B cell (primary cell): ENCODE measurements at regions not wholly inside any gene's neighbourhood (a gene's known extent, or its start where the extent isn't known, plus 50 kb on each side); places are given as distances from the start of the nearest gene placed in this dataset.

ENCODE experiments used
- ATAC-seq: fragments of 200-7000 bp; cut with Tn5 transposase; one replicate; pipeline ENCODE4 v1.10.0; 2021; ENCODE audit warnings: low read depth, mild to moderate bottlenecking, moderate number of reproducible peaks, moderate library complexity
- CTCF ChIA-PET: fragments of 350-600 bp; sonication (Branson Sonifier 250); formaldehyde crosslinking; loops from one replicate; lab custom pipeline; 2021; ENCODE audit warnings: antibody characterized with exemption, inconsistent platforms; lab: Charles Lee
- POLR2A ChIA-PET: fragments of 350-600 bp; sonication (Branson Sonifier 250); formaldehyde crosslinking; loops from one replicate; lab custom pipeline; 2021; ENCODE audit warnings: antibody characterized with exemption; lab: Charles Lee
- DNase-seq: peaks from one replicate; pipeline ENCODE4 v3.0.0; 2013
- H2AFZ ChIP-seq: 2 replicates; pipeline ENCODE4 v1.6.1; 2012; ENCODE audit warnings: mild to moderate bottlenecking, low read depth, low read length; ENCODE audit not compliant: insufficient read depth, poor library complexity, severe bottlenecking
- H3K27ac ChIP-seq, 2 donors: 1 replicate in 1 of 2; 2 replicates in 1 of 2; pipeline ENCODE4 v1.5.1; 2012 to 2013; ENCODE audit warnings: low read length in 2 of 2, mild to moderate bottlenecking in 2 of 2, moderate library complexity in 1 of 2
- H3K27me3 ChIP-seq, 4 experiments: fragments of 200-600 bp in 1 of 4; sonication (generic) in 1 of 4; replicated peaks in 1 of 4; 1 replicate in 2 of 4; 2 replicates in 2 of 4; pipeline versions ENCODE4 v1.6.1 to v1.7.0; 2013 to 2016; ENCODE audit warnings: low read length in 3 of 4, mild to moderate bottlenecking in 2 of 4, mixed read lengths in 1 of 4, moderate library complexity in 1 of 4; ENCODE audit not compliant: insufficient read depth in 4 of 4, control insufficient read depth in 3 of 4; ENCODE audit errors: control extremely low read depth in 1 of 4
- H3K36me3 ChIP-seq, 2 experiments: replicated peaks in 1 of 2; 1 replicate in 1 of 2; 2 replicates in 1 of 2; pipeline versions ENCODE4 v1.6.1 to v1.7.1; 2013; ENCODE audit warnings: low read length in 1 of 2; ENCODE audit not compliant: insufficient read depth in 2 of 2, control insufficient read depth in 1 of 2; ENCODE audit errors: control extremely low read depth in 1 of 2, extremely low read depth in 1 of 2
- H3K4me1 ChIP-seq, 2 donors: fragments of 200-600 bp in 1 of 2; sonication (generic) in 1 of 2; 1 replicate in 1 of 2; 2 replicates in 1 of 2; pipeline versions ENCODE4 v1.5.1 to v1.6.1; 2013 to 2017; ENCODE audit warnings: low read length in 2 of 2; ENCODE audit not compliant: control insufficient read depth in 2 of 2, insufficient read depth in 2 of 2
- H3K4me2 ChIP-seq: replicated peaks from 2 replicates; pipeline ENCODE3; 2012; ENCODE audit warnings: mild to moderate bottlenecking, low read depth, low read length; ENCODE audit not compliant: poor library complexity, severe bottlenecking
- H3K4me3 ChIP-seq, 5 experiments: fragments of 200-600 bp in 1 of 5; sonication (generic) in 1 of 5; 1 replicate in 3 of 5; 2 replicates in 2 of 5; pipeline versions ENCODE4 v1.5.1 to v1.7.0; 2011 to 2016; ENCODE audit warnings: low read length in 4 of 5, mild to moderate bottlenecking in 4 of 5, low read depth in 2 of 5, control low read depth in 1 of 5, moderate library complexity in 1 of 5; ENCODE audit not compliant: insufficient read depth in 1 of 5; ENCODE audit errors: control extremely low read depth in 1 of 5, extremely low read depth in 1 of 5
- H3K79me2 ChIP-seq: fragments of 200-600 bp; sonication (generic); one replicate; pipeline ENCODE4 v1.6.0; 2016; ENCODE audit warnings: low read length; ENCODE audit not compliant: control insufficient read depth, insufficient read depth
- H3K9ac ChIP-seq: fragments of 200-600 bp; sonication (generic); 2 replicates; pipeline ENCODE4 v1.6.1; 2017; ENCODE audit warnings: mild to moderate bottlenecking, low read length, moderate library complexity
- H3K9me3 ChIP-seq, 3 donors: one replicate each; pipeline versions ENCODE4 v1.6.1 to v1.7.1; 2013; ENCODE audit warnings: low read length in 2 of 3; ENCODE audit not compliant: control insufficient read depth in 2 of 3, insufficient read depth in 1 of 3; ENCODE audit errors: control extremely low read depth in 1 of 3
- H4K20me1 ChIP-seq: 2 replicates; pipeline ENCODE4 v1.6.0; 2012; ENCODE audit warnings: mild to moderate bottlenecking, low read length; ENCODE audit not compliant: insufficient read depth, control insufficient read depth, poor library complexity, severe bottlenecking
- H3K27ac Mint-ChIP-seq: one replicate; pipeline ENCODE4 v1.8.0; 2021; ENCODE audit warnings: mixed read lengths
- H3K27me3 Mint-ChIP-seq: one replicate; pipeline ENCODE4 v1.8.0; 2021; ENCODE audit warnings: mixed read lengths
- H3K4me1 Mint-ChIP-seq: one replicate; pipeline ENCODE4 v1.8.0; 2021; ENCODE audit warnings: mixed read lengths
- H3K4me3 Mint-ChIP-seq: one replicate; pipeline ENCODE4 v1.8.0; 2021; ENCODE audit warnings: mixed read lengths
- H3K9me3 Mint-ChIP-seq: one replicate; pipeline ENCODE4 v1.8.0; 2022; ENCODE audit warnings: mixed read lengths; ENCODE audit not compliant: insufficient read depth
- CTCF ChIP-seq: fragments of 200-600 bp; IDR thresholded peaks from one replicate; pipeline ENCODE4 v1.8.0; 2022; ENCODE audit warnings: antibody characterized with exemption, mild to moderate bottlenecking
- EZH2 ChIP-seq: IDR thresholded peaks from 2 replicates; pipeline ENCODE4 v1.6.1; 2012; ENCODE audit warnings: borderline replicate concordance, low read depth, mild to moderate bottlenecking, moderate library complexity, low read length; ENCODE audit not compliant: insufficient read depth, poor library complexity, severe bottlenecking
- WGBS: methylation state at CpG from one replicate; pipeline ENCODE4 v1.1.5; 2013; ENCODE audit warnings: missing lambda C conversion rate; ENCODE audit not compliant: insufficient coverage; 5-methylcytosine and 5-hydroxymethylcytosine counted together
- intact Hi-C: fragments of 100-400 bp; cut with micrococcal nuclease; formaldehyde crosslinking; loops from one replicate; pipeline ENCODE4 v1.10.0; 2022

- Mint-ChIP-seq H3K27me3 (no peaks in the 10 kb centered on the region), H3K27ac (no peak overlapping the region), H3K4me3 (no peak overlapping the region), H3K9me3 (peaks cover 4% of the 10 kb centered on the region), H3K4me1 (no peaks in the 10 kb centered on the region)
- Histone ChIP-seq H3K9ac (no peak overlapping the region), H2AFZ (no peak overlapping the region), H3K4me1 (no peaks in the 10 kb centered on the region), H3K9me3 (no peaks in the 10 kb centered on the region), H3K79me2 (no peaks in the 10 kb centered on the region), H3K36me3 (no peaks in the 10 kb centered on the region), H4K20me1 (no peaks in the 10 kb centered on the region), H3K4me2 (no peak overlapping the region), H3K4me3 (no peak overlapping the region), H3K27me3 (no peaks in the 10 kb centered on the region), H3K27ac (no peak overlapping the region)
- no peak for DNase-seq
- ChIA-PET CTCF (no interaction called here), POLR2A (interaction anchor here (0.7 kb wide), 1 partner anchor 15 kb away, joined by 3 read pairs; no protein-coding TSS in a partner anchor)
- TF ChIP-seq EZH2 (no peak), CTCF (no peak)
- WGBS = 89% methylated on average over 4 of the region's 9 CpGs
- intact Hi-C loops = no loop called here
- ATAC-seq = no peak
Measured at GRCh38 chr10:9863559-9864121, 1154.0 kb upstream of the CELF2 start.

GRCh38 chr10:9868499-9868898 lies 1149.2 kb upstream of the CELF2 start:
- no peak overlapping the region for H3K27ac ChIP-seq
- CTCF ChIA-PET = no interaction called here
- POLR2A ChIA-PET = no interaction called here

More at GRCh38 chr10:9868499-9868898, 1149.2 kb upstream of the CELF2 start:
- no peaks in the 10 kb centered on the region for H4K20me1 ChIP-seq
- no peak overlapping the region for H2AFZ ChIP-seq
- H3K4me1 ChIP-seq = no peaks in the 10 kb centered on the region
- no peaks in the 10 kb centered on the region for H3K36me3 ChIP-seq
- Mint-ChIP-seq H3K27ac (no peak overlapping the region), H3K4me3 (no peak overlapping the region), H3K4me1 (no peaks in the 10 kb centered on the region), H3K27me3 (no peaks in the 10 kb centered on the region), H3K9me3 (no peaks in the 10 kb centered on the region)
- no peak for TF ChIP-seq CTCF
- intact Hi-C loops = no loop called here
- WGBS = 60% methylated on average over 1 of the region's 2 CpGs
- no peak overlapping the region for H3K9ac ChIP-seq
- H3K79me2 ChIP-seq = no peaks in the 10 kb centered on the region
- no peak for ATAC-seq
- no peak overlapping the region for H3K4me2 ChIP-seq
- peaks cover 0 to 1% (median 0%) of the 10 kb centered on the region in 3 donors for H3K9me3 ChIP-seq
- no peaks in the 10 kb centered on the region for H3K27me3 ChIP-seq
- DNase-seq = no peak
- H3K4me3 ChIP-seq = no peak overlapping the region
